ELR (cell line): ENCODE measurements at regions not wholly inside any gene's neighbourhood (a gene's known extent, or its start where the extent isn't known, plus 50 kb on each side); places are given as distances from the start of the nearest gene placed in this dataset.
A peak's percentile ranks its signal among the peaks of the same experiment; 100 is the strongest.
"Not testable (repeated sequence)": the region's sequence is repeated elsewhere in the genome, so short reads cannot be mapped to it uniquely, and the experiment has no call there.

Experiments
- DNase-seq: peaks from one replicate; pipeline ENCODE4 v3.0.0-alpha.2; 2015; ENCODE audit warnings: low read depth

DNA sequence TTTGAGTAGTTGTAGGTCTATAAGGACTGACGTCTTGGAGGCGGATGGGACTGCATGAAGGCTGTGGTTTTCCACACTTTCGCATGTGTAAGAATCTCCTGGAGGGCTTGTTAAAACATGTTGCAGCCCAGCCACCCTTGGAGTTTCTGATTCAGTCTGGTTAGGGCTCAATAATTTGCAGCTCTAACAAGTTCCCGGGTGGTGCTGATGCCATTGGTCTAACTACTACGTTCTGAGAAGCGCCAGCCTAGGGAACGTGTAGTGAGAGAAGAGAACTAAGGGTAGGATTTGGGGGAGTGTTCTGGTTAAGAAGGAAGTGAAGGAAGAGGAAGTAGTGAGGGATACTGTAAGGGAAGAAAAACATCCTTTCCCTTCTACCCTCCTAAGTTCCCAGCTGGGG, 138.9 kb downstream of the LARP7 start:
- DNase-seq = no peak

DNA sequence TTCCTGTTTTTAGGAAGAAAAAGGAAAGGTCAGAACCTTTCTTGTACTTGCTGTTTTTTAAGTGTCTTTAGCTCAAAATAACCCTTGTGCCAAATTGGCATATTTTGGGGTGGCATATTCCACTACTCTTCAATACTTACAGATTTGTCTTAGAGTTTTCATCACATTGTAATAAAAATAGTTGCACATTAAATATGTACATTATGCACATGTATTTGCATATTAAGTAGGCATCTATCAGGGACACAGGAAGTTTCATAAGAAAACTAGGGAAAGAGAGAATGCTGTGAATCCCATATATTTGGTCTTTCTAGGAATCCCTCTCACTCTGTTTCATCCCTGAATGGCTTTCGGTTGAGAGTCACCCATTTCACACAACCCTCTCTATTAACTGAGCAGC, 139.6 kb downstream of the LARP7 start:
- DNase-seq = no peak

DNA sequence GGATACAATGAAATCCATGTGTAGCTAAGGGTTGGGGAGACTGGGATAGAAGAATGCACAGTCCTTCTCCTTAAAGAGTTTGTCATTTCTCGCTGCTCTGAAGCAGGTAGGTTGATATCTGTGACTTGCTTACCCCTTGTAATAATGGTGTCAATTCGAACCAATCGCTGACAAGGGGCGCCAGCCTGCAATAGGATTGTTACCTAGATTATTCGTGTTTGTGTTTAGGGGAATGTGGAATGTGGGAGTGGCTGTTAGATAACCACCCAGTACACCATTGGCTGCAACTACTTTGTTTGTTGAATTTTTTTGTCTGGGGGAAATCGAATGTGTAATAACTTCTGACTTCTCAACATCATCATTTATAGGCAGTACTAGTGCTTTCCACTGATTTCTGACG, 141.6 kb downstream of the LARP7 start:
- no peak for DNase-seq

DNA sequence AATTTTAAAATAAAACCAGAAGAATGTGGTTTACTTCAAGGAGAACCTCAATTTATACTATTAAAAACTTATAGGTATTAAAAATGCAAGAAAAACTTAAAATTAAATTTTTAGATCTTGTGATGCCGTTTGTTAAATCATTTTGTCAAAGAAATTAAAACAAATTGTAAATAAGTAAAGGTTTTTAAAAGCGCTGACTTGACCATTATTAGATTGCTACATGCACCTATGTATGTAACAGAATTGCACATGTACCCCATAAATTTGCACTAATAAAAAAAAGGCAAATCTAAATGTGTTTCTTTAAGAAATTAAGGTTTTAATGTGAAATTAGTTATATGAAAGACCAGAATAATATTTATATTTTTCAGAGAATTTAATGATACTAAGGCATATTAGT, 156.1 kb downstream of the LARP7 start:
- DNase-seq = no peak

DNA sequence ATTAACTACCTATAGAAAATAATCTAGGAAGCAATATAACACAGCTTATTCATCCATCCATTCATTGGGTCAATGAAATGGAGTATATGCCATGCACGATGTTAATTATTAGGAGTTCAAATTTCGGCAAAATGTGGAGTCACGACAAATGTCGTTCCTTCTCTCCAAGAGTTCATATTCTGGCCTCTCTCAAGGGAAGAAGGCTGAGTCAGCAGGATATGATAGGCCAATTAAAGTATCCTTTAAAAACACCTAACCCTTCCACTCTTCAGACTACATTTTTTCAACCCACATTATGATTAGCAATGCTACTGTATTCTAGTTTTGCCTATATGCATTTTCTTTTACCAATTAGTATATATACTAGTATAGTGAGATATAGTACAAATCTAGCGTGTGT, 163.1 kb downstream of the LARP7 start:
- no peak for DNase-seq

DNA sequence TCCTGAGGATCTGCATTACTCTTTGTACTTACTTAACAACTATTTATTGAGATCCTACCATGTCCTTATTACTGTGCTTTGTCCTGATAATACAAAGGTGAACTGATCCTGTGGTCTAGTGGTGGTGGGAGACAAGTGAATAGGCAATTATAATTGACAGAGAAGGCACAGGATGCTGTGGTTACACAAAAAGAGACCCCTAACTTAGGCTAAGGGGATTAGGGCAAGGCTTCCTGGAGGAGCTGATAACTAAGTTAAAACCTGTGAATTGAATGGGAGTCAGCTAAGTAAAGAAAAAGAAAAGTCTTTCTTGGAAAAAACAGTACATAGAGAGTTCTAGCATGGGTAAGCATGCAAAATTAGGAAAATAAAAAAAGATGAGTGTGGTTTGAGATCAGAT, 164.4 kb downstream of the LARP7 start:
- no peak for DNase-seq

DNA sequence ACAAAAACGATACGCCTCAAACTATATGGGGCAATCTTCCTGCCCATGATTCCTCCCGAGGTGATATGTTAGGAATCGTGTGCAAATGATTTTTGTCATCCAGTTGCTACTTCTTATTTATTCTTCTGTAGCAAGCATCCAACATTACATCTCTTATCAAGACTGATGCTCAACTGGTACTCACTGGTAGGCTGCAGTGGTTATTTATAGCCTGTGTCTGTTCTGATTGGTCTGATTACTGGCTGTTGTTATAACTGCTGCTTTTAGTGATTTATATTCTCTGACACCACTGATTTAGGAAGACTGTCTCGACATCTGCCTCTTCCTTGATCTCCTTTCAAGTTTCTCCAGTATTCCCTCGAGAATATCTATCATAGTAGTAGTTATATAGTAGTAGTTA, 165.8 kb downstream of the LARP7 start:
- DNase-seq = no peak

DNA sequence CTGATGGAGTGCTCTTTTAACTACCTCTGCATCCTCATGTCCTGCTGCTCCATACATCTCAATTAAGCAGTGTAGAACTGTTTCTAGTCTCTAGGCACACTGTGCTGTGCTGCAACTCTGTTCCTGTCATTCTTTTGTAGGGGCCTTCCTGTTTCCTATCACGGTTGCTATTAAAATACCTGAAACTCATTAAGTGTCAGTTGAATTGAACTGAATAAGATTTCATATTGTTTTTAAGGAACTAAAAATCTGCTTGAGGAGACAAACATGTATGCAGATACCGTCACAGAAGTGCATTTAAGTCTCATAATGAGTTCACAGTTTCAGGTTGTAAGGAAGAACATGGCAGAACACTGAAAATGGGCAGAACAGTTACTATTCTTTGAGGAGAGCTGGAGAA, 170.1 kb downstream of the LARP7 start:
- DNase-seq = no peak

DNA sequence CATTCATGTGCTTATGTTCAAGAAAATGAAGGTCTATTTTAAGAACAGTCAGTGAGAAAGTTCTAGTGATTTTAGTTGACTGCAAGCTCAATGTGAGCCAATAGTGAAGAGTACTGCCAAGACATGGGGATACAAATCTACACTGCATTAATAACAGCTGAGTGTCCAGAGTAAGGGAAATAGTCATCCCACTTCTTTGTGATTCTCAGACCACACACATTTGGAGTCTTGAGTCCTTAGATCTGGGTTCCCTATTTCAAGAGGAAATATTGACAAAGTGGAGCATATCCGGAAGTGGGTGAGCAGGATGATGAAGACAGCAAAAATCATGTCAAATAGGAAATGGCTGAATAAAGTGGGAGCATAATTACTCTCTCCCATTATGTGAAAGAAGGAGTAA, 171.1 kb downstream of the LARP7 start:
- DNase-seq = no peak

DNA sequence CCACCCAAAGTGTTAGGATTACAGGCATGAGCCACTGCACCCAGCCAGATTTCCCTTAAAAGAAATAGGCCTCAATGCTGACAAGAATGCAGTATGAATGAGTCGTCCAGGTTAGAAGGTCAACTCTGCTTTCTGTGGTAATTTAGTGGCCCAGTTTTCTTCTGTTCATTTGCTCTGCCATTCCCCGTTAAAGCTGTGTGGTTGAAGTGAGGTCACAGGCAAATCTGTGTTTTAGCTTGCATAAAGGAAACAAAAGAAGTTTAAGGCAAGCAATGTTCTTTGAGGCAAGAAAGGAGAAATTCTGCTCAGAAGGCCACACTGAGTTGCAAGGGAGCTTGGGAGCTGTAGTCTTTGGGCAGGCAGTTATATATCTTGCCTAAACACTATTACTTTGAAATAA, 176.8 kb downstream of the LARP7 start:
- peak; percentile 21 for DNase-seq

DNA sequence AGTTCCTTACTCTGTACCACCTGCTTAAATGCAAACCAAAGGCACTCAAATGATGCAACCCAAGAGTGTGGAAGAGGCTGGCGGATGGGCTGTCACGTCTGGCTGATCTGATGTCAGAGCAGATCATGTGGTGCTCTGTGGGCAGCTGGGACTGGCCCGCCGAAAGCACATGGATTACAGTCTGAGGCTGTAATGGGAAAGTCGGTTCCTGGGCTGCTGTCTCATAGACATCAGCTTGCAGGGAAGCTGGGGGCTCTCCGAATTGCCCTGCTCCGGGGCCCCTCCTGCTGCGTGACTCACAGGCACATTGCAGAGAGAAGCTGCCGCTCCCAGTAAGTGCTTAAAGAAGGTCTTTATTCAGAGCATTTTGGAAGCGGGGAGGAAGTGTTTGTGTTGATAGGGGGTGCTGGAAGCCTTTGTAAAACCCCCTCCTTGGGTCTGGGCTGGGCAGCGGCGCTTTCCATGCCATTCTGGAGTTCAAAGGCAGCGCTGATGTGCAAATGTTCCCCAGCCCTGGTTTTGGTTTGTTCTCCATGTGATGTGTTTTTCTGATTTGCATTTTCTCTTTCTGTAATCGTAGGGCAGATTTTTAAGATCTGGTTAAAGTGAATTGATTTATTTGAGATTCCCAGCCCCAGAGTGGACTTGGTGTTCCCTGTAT, 181.1 kb downstream of the LARP7 start:
- peak; percentile 87 for DNase-seq

DNA sequence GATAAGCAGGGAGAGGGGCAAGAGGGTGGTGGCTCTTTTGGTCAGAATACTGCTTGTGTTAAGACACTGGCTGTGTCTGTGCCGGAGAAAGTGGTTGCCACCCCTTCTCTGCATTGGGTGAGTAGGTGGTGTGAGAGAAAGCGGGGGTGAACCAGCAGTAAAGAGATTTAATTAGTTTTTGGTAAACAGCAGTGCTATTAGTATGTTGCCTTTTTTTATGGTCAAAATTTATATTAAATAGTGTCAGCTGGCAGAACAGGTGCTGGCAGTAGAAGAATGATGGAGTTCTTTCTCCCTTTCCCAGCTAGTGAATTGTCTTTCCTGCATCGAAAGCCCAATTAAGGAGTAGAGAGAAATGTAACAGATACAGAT, 181.6 kb downstream of the LARP7 start:
- peak; percentile 13 for DNase-seq

DNA sequence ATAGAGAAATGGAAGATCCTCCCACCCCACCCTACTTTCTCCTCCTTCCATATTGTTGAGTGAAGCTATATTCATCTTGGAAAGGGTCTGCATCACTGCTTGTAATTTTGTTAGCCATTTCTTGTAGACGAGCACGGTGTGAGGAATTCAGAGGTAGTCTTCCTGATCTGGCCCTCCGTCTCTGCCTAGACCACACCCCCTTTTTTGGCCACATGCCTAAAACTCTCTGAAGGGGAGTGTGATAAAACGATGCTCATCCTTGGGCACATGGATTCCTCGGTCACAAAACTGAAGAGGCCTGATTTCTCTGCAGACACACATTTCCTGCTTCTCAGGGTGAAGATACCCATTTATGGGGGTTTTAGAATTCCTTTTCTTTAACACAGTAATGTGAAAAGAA, 182.8 kb downstream of the LARP7 start:
- DNase-seq = no peak

DNA sequence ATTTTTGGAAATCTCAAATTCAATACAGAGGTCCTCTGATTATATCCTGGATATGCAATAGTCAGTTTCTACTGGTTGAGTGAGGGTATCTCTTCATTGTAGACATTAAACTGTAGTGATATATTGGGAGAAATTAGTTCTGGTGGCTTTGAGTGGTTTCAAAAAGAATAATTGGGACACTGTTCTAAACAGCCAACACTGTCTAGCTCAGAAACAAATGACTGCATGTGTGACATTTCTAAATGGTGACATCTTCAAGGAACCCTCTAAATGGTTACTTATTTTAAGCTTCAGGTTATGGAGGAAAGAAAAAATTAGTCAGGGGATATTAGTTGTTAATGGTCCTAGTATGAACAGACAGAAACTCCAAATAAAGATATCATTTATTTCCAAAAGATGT, 186.2 kb downstream of the LARP7 start:
- no peak for DNase-seq

DNA sequence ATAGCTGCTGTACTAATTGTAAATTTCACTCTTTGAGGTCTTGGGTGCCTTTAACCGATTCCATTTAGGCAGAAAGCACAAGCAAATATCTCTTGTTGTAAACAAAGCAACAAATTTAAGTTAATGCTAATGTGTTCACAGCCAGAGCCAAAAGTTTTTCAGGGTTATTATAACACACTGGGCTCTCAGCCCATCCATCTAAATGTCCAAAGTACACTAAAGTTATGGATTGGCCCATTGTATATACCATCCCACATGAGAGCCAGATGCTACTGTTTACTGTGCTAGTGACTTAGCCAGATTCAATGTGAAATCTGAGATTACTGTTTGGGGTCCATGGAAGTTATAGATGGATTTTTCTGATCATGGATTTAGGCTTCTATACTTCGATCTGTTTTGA, 186.7 kb downstream of the LARP7 start:
- DNase-seq = no peak

DNA sequence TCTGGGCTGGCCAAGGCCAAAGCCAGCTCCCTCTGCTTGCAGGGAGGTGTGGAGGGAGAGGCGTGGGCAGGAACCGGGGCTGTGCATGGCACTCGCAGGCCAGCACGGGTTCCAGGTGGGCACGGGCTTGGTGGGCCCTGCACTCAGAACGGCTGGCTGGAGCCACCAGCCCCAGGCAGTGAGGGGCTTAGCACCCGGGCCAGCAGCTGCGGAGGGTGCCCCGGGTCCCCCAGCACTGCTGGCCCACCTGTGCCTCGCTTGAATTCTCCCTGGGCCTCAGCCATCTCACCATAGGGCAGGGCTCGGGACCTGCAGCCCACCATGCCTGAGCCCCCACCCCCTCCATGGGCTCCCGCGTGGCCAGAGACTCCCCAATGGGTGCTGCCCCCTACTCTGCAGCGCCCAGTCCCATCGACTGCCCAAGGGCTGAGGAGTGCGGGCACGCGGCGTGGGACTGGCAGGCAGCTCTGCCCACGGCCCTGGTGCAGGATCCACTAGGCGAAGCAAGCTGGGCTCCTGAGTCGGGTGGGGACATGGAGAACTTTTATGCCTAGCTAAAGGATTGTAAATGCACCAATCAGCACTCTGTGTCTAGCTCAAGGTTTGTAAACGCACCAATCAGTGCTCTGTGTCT, 193.9 kb downstream of the LARP7 start:
- DNase-seq = no peak

DNA sequence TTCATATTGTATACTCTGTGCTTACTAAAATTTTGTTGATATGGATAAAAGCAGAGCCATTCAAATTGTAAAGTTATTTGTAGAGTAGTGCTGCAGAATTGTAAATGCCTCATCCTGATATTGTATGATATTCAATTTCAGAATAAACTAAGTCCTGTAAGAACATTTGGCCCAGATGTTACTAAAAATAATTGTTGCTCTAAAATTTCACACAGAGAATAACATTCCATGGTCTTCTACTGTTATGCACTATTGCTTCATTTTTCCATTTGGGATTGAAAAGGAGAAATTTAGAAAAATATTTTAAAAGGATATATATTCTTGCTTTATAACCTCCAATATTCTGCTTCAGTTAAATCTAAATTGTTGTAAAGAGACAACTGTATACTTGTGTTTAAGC, 195.6 kb downstream of the LARP7 start:
- DNase-seq = no peak

DNA sequence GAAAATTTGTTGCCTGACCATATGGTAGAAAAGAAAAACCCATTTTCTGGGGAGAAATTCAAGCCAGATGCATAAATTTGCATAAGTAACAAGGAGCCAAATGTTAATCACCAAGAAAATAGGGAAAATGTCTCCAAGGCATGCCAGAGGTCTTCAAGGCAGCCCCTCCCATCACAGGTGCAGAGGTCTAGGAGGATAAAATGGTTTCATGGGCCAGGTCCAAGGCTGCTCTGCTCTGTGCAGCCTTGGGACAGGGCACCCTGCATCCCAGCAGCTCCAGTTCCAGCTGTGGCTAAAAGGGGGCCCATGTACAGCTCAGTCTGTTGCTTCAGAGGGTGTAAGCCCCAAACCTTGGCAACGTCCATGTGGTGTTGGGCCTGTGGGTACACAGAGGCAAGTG, 200.0 kb downstream of the LARP7 start:
- no peak for DNase-seq

DNA sequence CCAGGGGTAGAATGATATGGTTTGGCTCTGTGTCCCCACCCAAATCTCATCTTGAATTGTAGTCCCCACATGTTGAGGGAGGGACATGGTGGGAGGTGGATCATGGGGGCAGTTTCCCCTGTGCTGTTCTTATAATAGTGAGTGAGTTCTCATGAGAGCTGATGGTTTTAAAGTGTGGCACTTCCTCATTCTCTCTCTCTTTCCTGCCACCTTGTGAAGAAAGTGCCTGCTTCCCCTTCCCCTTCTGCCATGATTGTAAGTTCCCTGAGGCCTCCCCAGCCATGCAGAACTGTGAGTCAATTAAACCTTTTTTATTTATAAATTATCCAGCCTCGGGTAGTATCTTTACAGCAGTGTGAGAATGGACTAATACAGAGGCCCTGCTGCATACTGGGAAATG, 201.1 kb downstream of the LARP7 start:
- not testable (repeated sequence) for DNase-seq

DNA sequence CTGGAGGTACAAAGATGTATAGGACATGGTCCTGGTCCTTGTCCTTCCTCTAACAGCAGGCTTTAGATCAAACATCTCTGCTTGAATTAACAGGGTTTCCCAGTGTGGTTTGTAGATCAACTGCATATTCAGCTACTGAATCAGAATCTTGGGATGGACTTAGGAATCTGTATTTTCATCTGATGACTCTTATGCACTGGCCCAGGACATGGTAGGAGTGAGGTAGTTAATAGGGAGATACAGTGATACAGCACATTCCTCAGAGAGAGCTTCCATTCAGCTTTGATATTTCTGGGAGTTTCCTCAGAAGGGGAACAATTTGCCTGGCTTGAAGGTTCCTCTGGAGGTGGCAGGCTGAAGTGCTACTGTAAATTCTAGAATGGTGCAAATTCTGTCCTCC, 203.1 kb downstream of the LARP7 start:
- DNase-seq = peak; percentile 16

DNA sequence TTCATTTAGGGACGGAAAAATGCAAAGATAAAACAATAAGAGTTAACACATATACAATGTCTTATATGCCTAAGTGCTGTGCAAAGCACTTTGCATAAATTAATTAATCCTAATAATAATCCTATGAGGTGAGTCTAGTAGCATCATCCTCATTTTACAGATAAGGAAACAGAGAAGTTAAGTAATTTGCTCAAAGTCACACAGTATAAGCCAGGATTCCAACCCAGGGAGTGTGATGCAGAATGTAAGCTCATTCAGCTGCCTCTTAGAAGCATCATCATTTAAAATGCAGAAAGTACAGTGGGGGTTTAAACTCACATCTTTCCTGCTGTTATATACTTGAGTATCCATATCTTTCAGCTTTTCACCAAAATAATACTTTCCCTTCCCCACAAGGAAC, 203.7 kb downstream of the LARP7 start:
- DNase-seq = no peak

DNA sequence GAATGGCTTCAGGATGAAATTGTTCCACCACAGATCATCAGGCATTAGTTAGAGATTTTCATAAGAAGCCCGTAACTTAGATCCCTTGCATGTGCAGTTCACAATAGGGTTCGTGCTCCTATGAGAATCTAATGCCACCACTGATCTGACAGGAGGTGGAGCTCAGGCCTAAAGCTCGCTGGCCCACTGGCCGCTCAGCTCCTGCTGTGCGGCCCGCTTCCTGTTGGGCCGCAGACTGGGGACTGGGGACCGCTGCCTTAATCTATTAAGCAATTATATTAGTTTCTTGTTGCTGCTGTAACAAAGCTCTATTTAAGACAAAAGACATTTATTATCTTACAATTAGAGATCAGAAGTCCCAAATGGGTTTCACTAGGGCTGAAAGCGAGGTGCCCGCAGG, 205.6 kb downstream of the LARP7 start:
- DNase-seq = no peak

DNA sequence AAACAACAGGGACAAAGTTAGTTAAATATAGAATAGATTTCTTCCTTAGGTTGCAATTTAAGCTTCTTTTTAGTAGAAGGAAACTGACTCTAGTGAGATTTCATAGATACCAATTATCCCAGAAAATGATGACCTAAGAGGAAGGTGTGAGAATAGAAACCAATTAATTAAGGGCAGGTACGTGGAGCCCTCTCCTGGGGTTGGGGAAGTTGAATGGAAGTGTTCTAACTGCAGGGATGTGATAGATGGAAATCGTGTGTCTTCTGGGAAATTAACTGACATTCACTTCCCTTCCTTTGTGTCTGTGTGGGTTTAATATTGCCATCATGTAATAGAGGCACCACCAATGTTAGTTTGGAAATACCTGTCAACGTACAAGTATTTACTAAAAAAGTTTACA, 204.1 kb upstream of the ANK2 start:
- DNase-seq = no peak

DNA sequence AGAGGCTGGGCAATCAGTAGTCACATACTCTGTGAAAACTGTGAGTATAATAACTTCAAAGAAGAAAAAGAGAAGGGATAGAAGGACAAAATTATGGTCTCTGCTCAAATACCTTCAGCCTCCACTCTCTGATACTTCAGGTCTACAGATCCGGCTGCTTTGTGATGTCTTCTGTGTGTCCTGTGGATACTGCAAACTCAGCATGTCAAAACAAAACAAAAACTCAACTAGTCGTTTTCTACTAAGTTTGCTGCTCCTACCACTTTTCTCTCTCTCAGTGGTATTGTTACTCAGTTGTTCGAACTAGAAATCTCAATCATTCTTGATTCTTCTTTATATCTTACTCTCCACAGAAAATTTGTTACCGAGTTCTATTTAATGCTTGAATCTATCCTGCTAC, 202.4 kb upstream of the ANK2 start:
- no peak for DNase-seq
